B cell (primary cell): ENCODE measurements at regions not wholly inside any gene's neighbourhood (a gene's known extent, or its start where the extent isn't known, plus 50 kb on each side); places are given as distances from the start of the nearest gene placed in this dataset.

ENCODE experiments used
- ATAC-seq: fragments of 200-7000 bp; cut with Tn5 transposase; one replicate; pipeline ENCODE4 v1.10.0; 2021; ENCODE audit warnings: low read depth, mild to moderate bottlenecking, moderate number of reproducible peaks, moderate library complexity
- CTCF ChIA-PET: fragments of 350-600 bp; sonication (Branson Sonifier 250); formaldehyde crosslinking; loops from one replicate; lab custom pipeline; 2021; ENCODE audit warnings: antibody characterized with exemption, inconsistent platforms; lab: Charles Lee
- POLR2A ChIA-PET: fragments of 350-600 bp; sonication (Branson Sonifier 250); formaldehyde crosslinking; loops from one replicate; lab custom pipeline; 2021; ENCODE audit warnings: antibody characterized with exemption; lab: Charles Lee
- DNase-seq: peaks from one replicate; pipeline ENCODE4 v3.0.0; 2013
- H2AFZ ChIP-seq: 2 replicates; pipeline ENCODE4 v1.6.1; 2012; ENCODE audit warnings: mild to moderate bottlenecking, low read depth, low read length; ENCODE audit not compliant: insufficient read depth, poor library complexity, severe bottlenecking
- H3K27ac ChIP-seq, 2 donors: 1 replicate in 1 of 2; 2 replicates in 1 of 2; pipeline ENCODE4 v1.5.1; 2012 to 2013; ENCODE audit warnings: low read length in 2 of 2, mild to moderate bottlenecking in 2 of 2, moderate library complexity in 1 of 2
- H3K27me3 ChIP-seq, 4 experiments: fragments of 200-600 bp in 1 of 4; sonication (generic) in 1 of 4; replicated peaks in 1 of 4; 1 replicate in 2 of 4; 2 replicates in 2 of 4; pipeline versions ENCODE4 v1.6.1 to v1.7.0; 2013 to 2016; ENCODE audit warnings: low read length in 3 of 4, mild to moderate bottlenecking in 2 of 4, mixed read lengths in 1 of 4, moderate library complexity in 1 of 4; ENCODE audit not compliant: insufficient read depth in 4 of 4, control insufficient read depth in 3 of 4; ENCODE audit errors: control extremely low read depth in 1 of 4
- H3K36me3 ChIP-seq, 2 experiments: replicated peaks in 1 of 2; 1 replicate in 1 of 2; 2 replicates in 1 of 2; pipeline versions ENCODE4 v1.6.1 to v1.7.1; 2013; ENCODE audit warnings: low read length in 1 of 2; ENCODE audit not compliant: insufficient read depth in 2 of 2, control insufficient read depth in 1 of 2; ENCODE audit errors: control extremely low read depth in 1 of 2, extremely low read depth in 1 of 2
- H3K4me1 ChIP-seq, 2 donors: fragments of 200-600 bp in 1 of 2; sonication (generic) in 1 of 2; 1 replicate in 1 of 2; 2 replicates in 1 of 2; pipeline versions ENCODE4 v1.5.1 to v1.6.1; 2013 to 2017; ENCODE audit warnings: low read length in 2 of 2; ENCODE audit not compliant: control insufficient read depth in 2 of 2, insufficient read depth in 2 of 2
- H3K4me2 ChIP-seq: replicated peaks from 2 replicates; pipeline ENCODE3; 2012; ENCODE audit warnings: mild to moderate bottlenecking, low read depth, low read length; ENCODE audit not compliant: poor library complexity, severe bottlenecking
- H3K4me3 ChIP-seq, 5 experiments: fragments of 200-600 bp in 1 of 5; sonication (generic) in 1 of 5; 1 replicate in 3 of 5; 2 replicates in 2 of 5; pipeline versions ENCODE4 v1.5.1 to v1.7.0; 2011 to 2016; ENCODE audit warnings: low read length in 4 of 5, mild to moderate bottlenecking in 4 of 5, low read depth in 2 of 5, control low read depth in 1 of 5, moderate library complexity in 1 of 5; ENCODE audit not compliant: insufficient read depth in 1 of 5; ENCODE audit errors: control extremely low read depth in 1 of 5, extremely low read depth in 1 of 5
- H3K79me2 ChIP-seq: fragments of 200-600 bp; sonication (generic); one replicate; pipeline ENCODE4 v1.6.0; 2016; ENCODE audit warnings: low read length; ENCODE audit not compliant: control insufficient read depth, insufficient read depth
- H3K9ac ChIP-seq: fragments of 200-600 bp; sonication (generic); 2 replicates; pipeline ENCODE4 v1.6.1; 2017; ENCODE audit warnings: mild to moderate bottlenecking, low read length, moderate library complexity
- H3K9me3 ChIP-seq, 3 donors: one replicate each; pipeline versions ENCODE4 v1.6.1 to v1.7.1; 2013; ENCODE audit warnings: low read length in 2 of 3; ENCODE audit not compliant: control insufficient read depth in 2 of 3, insufficient read depth in 1 of 3; ENCODE audit errors: control extremely low read depth in 1 of 3
- H4K20me1 ChIP-seq: 2 replicates; pipeline ENCODE4 v1.6.0; 2012; ENCODE audit warnings: mild to moderate bottlenecking, low read length; ENCODE audit not compliant: insufficient read depth, control insufficient read depth, poor library complexity, severe bottlenecking
- H3K27ac Mint-ChIP-seq: one replicate; pipeline ENCODE4 v1.8.0; 2021; ENCODE audit warnings: mixed read lengths
- H3K27me3 Mint-ChIP-seq: one replicate; pipeline ENCODE4 v1.8.0; 2021; ENCODE audit warnings: mixed read lengths
- H3K4me1 Mint-ChIP-seq: one replicate; pipeline ENCODE4 v1.8.0; 2021; ENCODE audit warnings: mixed read lengths
- H3K4me3 Mint-ChIP-seq: one replicate; pipeline ENCODE4 v1.8.0; 2021; ENCODE audit warnings: mixed read lengths
- H3K9me3 Mint-ChIP-seq: one replicate; pipeline ENCODE4 v1.8.0; 2022; ENCODE audit warnings: mixed read lengths; ENCODE audit not compliant: insufficient read depth
- EZH2 ChIP-seq: IDR thresholded peaks from 2 replicates; pipeline ENCODE4 v1.6.1; 2012; ENCODE audit warnings: borderline replicate concordance, low read depth, mild to moderate bottlenecking, moderate library complexity, low read length; ENCODE audit not compliant: insufficient read depth, poor library complexity, severe bottlenecking
- WGBS: methylation state at CpG from one replicate; pipeline ENCODE4 v1.1.5; 2013; ENCODE audit warnings: missing lambda C conversion rate; ENCODE audit not compliant: insufficient coverage; 5-methylcytosine and 5-hydroxymethylcytosine counted together
- intact Hi-C: fragments of 100-400 bp; cut with micrococcal nuclease; formaldehyde crosslinking; loops from one replicate; pipeline ENCODE4 v1.10.0; 2022
- TF ChIP-seq, protein P1 (sequence below): fragments of 200-600 bp; IDR thresholded peaks from one replicate; pipeline ENCODE4 v1.8.0; 2022; ENCODE audit warnings: antibody characterized with exemption, mild to moderate bottlenecking

DNA sequence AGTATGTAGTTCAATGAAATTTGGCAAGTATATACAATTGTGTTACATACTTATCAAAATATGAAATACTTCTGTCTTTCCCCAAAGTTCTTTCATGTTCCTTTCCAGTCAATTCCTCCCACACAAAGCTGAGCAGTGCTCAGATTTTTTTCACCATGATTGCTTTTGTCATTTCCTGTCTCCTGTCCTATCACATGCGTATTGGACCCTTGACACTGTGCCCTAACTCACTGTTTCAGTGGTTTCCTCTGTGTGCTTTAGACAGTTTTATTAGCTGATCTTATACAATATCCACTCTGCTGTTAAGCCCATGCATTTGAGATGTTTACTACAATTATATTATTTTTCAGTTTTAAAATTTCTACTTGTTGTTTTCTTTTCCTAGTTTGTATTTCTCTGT, 463.6 kb upstream of the MEF2C start:
- Mint-ChIP-seq H3K27ac (no peak overlapping the region), H3K4me1 (peaks cover 51% of the 10 kb centered on the region), H3K4me3 (no peak overlapping the region), H3K9me3 (peaks cover 9% of the 10 kb centered on the region), H3K27me3 (no peaks in the 10 kb centered on the region)
- DNase-seq (no peak), ATAC-seq (no peak)
- intact Hi-C loops = no loop called here
- no peaks in the 10 kb centered on the region for H4K20me1 ChIP-seq
- no peak overlapping the region for H3K27ac ChIP-seq
- TF ChIP-seq, protein P1, sequence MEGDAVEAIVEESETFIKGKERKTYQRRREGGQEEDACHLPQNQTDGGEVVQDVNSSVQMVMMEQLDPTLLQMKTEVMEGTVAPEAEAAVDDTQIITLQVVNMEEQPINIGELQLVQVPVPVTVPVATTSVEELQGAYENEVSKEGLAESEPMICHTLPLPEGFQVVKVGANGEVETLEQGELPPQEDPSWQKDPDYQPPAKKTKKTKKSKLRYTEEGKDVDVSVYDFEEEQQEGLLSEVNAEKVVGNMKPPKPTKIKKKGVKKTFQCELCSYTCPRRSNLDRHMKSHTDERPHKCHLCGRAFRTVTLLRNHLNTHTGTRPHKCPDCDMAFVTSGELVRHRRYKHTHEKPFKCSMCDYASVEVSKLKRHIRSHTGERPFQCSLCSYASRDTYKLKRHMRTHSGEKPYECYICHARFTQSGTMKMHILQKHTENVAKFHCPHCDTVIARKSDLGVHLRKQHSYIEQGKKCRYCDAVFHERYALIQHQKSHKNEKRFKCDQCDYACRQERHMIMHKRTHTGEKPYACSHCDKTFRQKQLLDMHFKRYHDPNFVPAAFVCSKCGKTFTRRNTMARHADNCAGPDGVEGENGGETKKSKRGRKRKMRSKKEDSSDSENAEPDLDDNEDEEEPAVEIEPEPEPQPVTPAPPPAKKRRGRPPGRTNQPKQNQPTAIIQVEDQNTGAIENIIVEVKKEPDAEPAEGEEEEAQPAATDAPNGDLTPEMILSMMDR = no peak
- no peak for TF ChIP-seq EZH2
- WGBS = no CpG with 5 or more reads among the region's 1 CpG
- H2AFZ ChIP-seq = no peak overlapping the region
- peaks cover 25 to 32% of the 10 kb centered on the region in 2 donors for H3K4me1 ChIP-seq
- H3K4me3 ChIP-seq = no peak overlapping the region
- POLR2A ChIA-PET = interaction anchor here (0.7 kb wide), 1 partner anchor 32 kb away, joined by 3 read pairs; no protein-coding TSS in a partner anchor
- CTCF ChIA-PET = no interaction called here
- peaks cover 0 to 4% (median 1%) of the 10 kb centered on the region in 3 donors for H3K9me3 ChIP-seq
- no peaks in the 10 kb centered on the region for H3K79me2 ChIP-seq
- no peaks in the 10 kb centered on the region for H3K27me3 ChIP-seq
- no peaks in the 10 kb centered on the region for H3K36me3 ChIP-seq
- no peak overlapping the region for H3K4me2 ChIP-seq
- no peak overlapping the region for H3K9ac ChIP-seq

- POLR2A ChIA-PET = no interaction called here
- Mint-ChIP-seq H3K4me3 (peak overlapping the region; percentile 70), H3K27ac (peak overlapping the region; percentile 69), H3K27me3 (no peaks in the 10 kb centered on the region), H3K4me1 (peaks cover 47% of the 10 kb centered on the region), H3K9me3 (peaks cover 9% of the 10 kb centered on the region)
- Histone ChIP-seq H3K4me2 (peak overlapping the region; percentile 55), H3K9ac (no peak overlapping the region), H4K20me1 (no peaks in the 10 kb centered on the region), H3K79me2 (no peaks in the 10 kb centered on the region), H3K27ac (peak overlapping the region; percentile 59 to 82), H3K9me3 (peaks cover 0 to 4% (median 0%) of the 10 kb centered on the region in 3 donors), H3K4me1 (peaks cover 26 to 44% of the 10 kb centered on the region in 2 donors), H3K36me3 (no peaks in the 10 kb centered on the region), H3K27me3 (no peaks in the 10 kb centered on the region), H3K4me3 (peak overlapping the region in 1 of 5 experiments; percentile 23), H2AFZ (peak overlapping the region; percentile 43)
- no peak for TF ChIP-seq EZH2
- TF ChIP-seq, protein P1 = no peak
- DNase-seq (peak; percentile 74), ATAC-seq (peak; percentile 79)
- CTCF ChIA-PET = interaction anchor here (0.7 to 2.6 kb wide), 6 partner anchors 10 to 922 kb away, joined by 3 to 10 read pairs (median 4); no protein-coding TSS in a partner anchor
- 20% methylated on average over 1 of the region's 4 CpGs for WGBS
- intact Hi-C loops = loop anchor here (2.0 to 5.0 kb wide), 6 partner anchors 19 to 517 kb away; no protein-coding TSS in a partner anchor
These were observed 460.7 kb upstream of the MEF2C start for GRCh38 chr5:89343666-89344065.
